ENCODE measurements at regions not wholly inside any gene's neighbourhood (a gene's known extent, or its start where the extent isn't known, plus 50 kb on each side); places are given as distances from the start of the nearest gene placed in this dataset.

GRCh38 chr6:109292983-109293586 lies 89.2 kb downstream of the CD164 start:
- TF ChIP-seq POLR2A (IDR thresholded peaks at IDR 0.05; ENCODE audit: low read depth, low read length) (no peak), TAF1 (IDR thresholded peaks at IDR 0.05; ENCODE audit: borderline replicate concordance, low read depth, low read length) (no peak)

All from GM12892 (cell line).